DOHH2 (cell line): ENCODE measurements at regions not wholly inside any gene's neighbourhood (a gene's known extent, or its start where the extent isn't known, plus 50 kb on each side); places are given as distances from the start of the nearest gene placed in this dataset.

Source experiments
- H3F3A ChIP-seq: fragments of 200-600 bp; sonication (generic), shearing (Covaris generic); 2 replicates; pipeline ENCODE4 v1.6.0; 2016; ENCODE audit warnings: antibody characterized with exemption, mild to moderate bottlenecking; ENCODE audit not compliant: control insufficient read depth, insufficient read depth
- H3K27ac ChIP-seq: fragments of 200-600 bp; sonication (generic); 2 replicates; pipeline ENCODE4 v1.5.1; 2014; ENCODE audit warnings: low read depth, mild to moderate bottlenecking, low read length, moderate library complexity
- H3K27me3 ChIP-seq: fragments of 200-600 bp; sonication (generic); 2 replicates; pipeline ENCODE4 v1.6.1; 2014; ENCODE audit warnings: mild to moderate bottlenecking, low read length, mixed read lengths; ENCODE audit not compliant: control insufficient read depth
- H3K36me3 ChIP-seq: fragments of 200-600 bp; sonication (generic); 2 replicates; pipeline ENCODE4 v1.6.1; 2014; ENCODE audit warnings: mild to moderate bottlenecking, low read length, moderate library complexity, mixed read lengths; ENCODE audit not compliant: control insufficient read depth
- H3K4me1 ChIP-seq: fragments of 200-600 bp; sonication (generic); 2 replicates; pipeline ENCODE4 v1.6.1; 2014; ENCODE audit warnings: mild to moderate bottlenecking, low read length, mixed read lengths; ENCODE audit not compliant: control insufficient read depth
- H3K4me2 ChIP-seq: fragments of 200-600 bp; sonication (generic); 2 replicates; pipeline ENCODE4 v1.6.0; 2014; ENCODE audit warnings: mild to moderate bottlenecking, low read length, moderate library complexity
- H3K4me3 ChIP-seq: fragments of 200-600 bp; sonication (generic); 2 replicates; pipeline ENCODE4 v1.5.1; 2014; ENCODE audit warnings: mild to moderate bottlenecking, low read length, mixed read lengths
- H3K79me2 ChIP-seq: fragments of 200-600 bp; sonication (generic); 2 replicates; pipeline ENCODE4 v1.6.1; 2014; ENCODE audit warnings: mild to moderate bottlenecking, low read length, mixed read lengths; ENCODE audit not compliant: control insufficient read depth
- H3K9me2 ChIP-seq: fragments of 200-600 bp; sonication (generic); replicated peaks from 2 replicates; pipeline ENCODE4 v1.6.1; 2014; ENCODE audit warnings: mild to moderate bottlenecking, low read length, mixed read lengths; ENCODE audit not compliant: control insufficient read depth
- H3K9me3 ChIP-seq: fragments of 200-600 bp; sonication (generic); 2 replicates; pipeline ENCODE4 v1.6.1; 2014; ENCODE audit warnings: antibody characterized with exemption, low read length, mixed read lengths; ENCODE audit not compliant: control insufficient read depth, insufficient read depth
- H4K20me1 ChIP-seq: fragments of 200-600 bp; sonication (generic); 2 replicates; pipeline ENCODE4 v1.6.0; 2014; ENCODE audit warnings: low read depth, mild to moderate bottlenecking, antibody characterized with exemption, low read length, moderate library complexity; ENCODE audit not compliant: control insufficient read depth, insufficient read depth
- EZH2phosphoT487 ChIP-seq: fragments of 200-600 bp; sonication (generic); IDR thresholded peaks from 2 replicates; pipeline ENCODE4 v1.6.1; 2017; ENCODE audit warnings: borderline replicate concordance, mild to moderate bottlenecking, antibody characterized with exemption, low read length, moderate library complexity, mixed read lengths
- TF ChIP-seq, protein P1 (sequence below): fragments of 200-600 bp; sonication (generic); IDR thresholded peaks from one replicate; pipeline ENCODE4 v1.5.1; 2014; ENCODE audit warnings: antibody characterized with exemption, mild to moderate bottlenecking, low read depth, low read length; ENCODE audit not compliant: poor library complexity, severe bottlenecking

DNA sequence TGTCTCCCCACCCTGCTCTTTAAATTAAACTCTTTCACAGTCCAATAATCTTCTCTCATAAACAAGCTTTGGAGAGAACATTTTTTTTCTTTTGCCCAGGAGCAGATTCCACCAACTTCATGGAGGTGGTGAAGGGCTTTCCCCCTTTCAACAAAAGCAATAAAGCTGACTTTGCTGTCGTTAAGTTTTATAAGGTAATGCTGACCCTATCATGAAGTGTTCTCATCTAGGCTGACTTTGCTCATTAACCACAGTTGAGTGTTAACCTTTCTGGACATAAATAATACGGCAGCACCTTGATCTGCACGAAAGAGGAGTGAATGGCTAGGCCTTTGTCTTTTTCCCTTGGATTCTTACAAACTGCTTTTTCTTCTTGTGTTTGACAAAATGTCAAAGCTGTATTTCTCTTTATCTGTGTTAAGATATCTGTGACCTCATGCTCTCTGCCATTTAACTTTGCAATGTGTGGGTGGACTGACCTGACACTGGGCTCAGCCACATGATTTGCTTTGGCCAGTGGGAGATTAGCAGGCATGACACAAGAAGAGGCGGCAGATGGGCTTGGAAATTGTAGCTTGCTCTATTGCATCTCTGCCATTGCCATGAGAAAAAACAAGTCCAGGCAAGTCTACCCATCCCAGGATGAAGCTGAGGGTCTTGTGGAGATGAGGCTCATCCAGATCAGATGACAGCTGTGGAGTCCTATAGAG lies 470.9 kb upstream of the CCDC196 start:
- Histone ChIP-seq H3F3A (no peaks in the 10 kb centered on the region), H3K9me3 (no peaks in the 10 kb centered on the region), H3K79me2 (no peaks in the 10 kb centered on the region), H3K9me2 (no peaks in the 10 kb centered on the region), H3K27me3 (no peaks in the 10 kb centered on the region), H3K4me2 (no peak overlapping the region), H3K27ac (no peak overlapping the region), H3K4me3 (no peak overlapping the region), H3K36me3 (no peaks in the 10 kb centered on the region), H4K20me1 (no peaks in the 10 kb centered on the region), H3K4me1 (no peaks in the 10 kb centered on the region)
- TF ChIP-seq, protein P1, sequence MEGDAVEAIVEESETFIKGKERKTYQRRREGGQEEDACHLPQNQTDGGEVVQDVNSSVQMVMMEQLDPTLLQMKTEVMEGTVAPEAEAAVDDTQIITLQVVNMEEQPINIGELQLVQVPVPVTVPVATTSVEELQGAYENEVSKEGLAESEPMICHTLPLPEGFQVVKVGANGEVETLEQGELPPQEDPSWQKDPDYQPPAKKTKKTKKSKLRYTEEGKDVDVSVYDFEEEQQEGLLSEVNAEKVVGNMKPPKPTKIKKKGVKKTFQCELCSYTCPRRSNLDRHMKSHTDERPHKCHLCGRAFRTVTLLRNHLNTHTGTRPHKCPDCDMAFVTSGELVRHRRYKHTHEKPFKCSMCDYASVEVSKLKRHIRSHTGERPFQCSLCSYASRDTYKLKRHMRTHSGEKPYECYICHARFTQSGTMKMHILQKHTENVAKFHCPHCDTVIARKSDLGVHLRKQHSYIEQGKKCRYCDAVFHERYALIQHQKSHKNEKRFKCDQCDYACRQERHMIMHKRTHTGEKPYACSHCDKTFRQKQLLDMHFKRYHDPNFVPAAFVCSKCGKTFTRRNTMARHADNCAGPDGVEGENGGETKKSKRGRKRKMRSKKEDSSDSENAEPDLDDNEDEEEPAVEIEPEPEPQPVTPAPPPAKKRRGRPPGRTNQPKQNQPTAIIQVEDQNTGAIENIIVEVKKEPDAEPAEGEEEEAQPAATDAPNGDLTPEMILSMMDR: no peak
- TF ChIP-seq EZH2phosphoT487: no peak

DNA sequence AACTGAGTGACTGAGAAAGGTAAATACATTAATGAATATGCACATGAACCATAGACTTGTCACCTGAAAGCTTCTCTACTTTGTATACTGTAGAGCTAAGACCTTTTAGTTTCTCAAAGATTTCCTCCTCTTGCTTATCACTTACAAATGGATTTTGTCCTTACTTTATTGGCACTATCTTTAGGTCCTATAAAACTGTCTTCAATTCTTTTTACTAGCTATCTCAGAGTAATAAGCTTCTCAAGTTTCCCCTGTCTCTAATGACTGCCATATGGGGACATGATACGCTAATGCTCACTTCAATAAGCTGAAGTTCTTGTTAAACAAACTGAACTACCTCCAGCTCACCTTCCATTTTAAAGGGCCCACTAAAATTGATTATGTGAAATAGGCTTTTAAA lies 468.2 kb upstream of the CCDC196 start:
- no peak for TF ChIP-seq EZH2phosphoT487
- TF ChIP-seq, protein P1: no peak

DNA sequence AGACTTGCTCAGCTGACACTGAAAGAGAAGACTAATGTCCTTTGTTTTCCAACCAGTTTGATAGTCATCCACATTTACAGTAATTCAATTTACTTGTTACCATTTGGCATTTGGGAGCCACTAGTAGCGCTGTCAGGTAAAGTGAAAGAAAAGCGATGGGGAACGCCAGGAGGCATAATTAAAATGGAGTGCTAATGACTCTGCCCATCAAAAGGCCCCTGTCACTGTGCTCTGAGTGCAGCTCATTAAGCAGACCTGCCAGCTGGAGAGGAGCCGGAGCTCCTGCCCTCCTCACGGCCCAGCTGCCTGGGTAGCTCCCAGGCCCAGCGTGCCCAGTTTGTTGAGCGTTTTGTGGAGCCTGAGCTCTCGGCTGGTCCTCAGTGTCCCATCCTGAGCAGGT lies 463.6 kb upstream of the CCDC196 start:
- Histone ChIP-seq H3F3A (no peaks in the 10 kb centered on the region), H3K79me2 (no peaks in the 10 kb centered on the region)

More for the DNA sequence above, 468.2 kb upstream of the CCDC196 start:
- no peaks in the 10 kb centered on the region for H3K79me2 ChIP-seq
- no peaks in the 10 kb centered on the region for H4K20me1 ChIP-seq
- H3K27ac ChIP-seq: no peak overlapping the region
- no peaks in the 10 kb centered on the region for H3K9me2 ChIP-seq
- no peak overlapping the region for H3K4me3 ChIP-seq
- no peaks in the 10 kb centered on the region for H3K9me3 ChIP-seq
- no peaks in the 10 kb centered on the region for H3F3A ChIP-seq
- H3K27me3 ChIP-seq: no peaks in the 10 kb centered on the region
- H3K36me3 ChIP-seq: no peaks in the 10 kb centered on the region
- H3K4me1 ChIP-seq: no peaks in the 10 kb centered on the region
- H3K4me2 ChIP-seq: no peak overlapping the region

More for the DNA sequence above, 463.6 kb upstream of the CCDC196 start:
- Histone ChIP-seq H4K20me1 (no peaks in the 10 kb centered on the region), H3K4me3 (no peak overlapping the region), H3K9me3 (no peaks in the 10 kb centered on the region), H3K9me2 (no peaks in the 10 kb centered on the region), H3K4me2 (no peak overlapping the region), H3K27me3 (no peaks in the 10 kb centered on the region), H3K36me3 (no peaks in the 10 kb centered on the region), H3K27ac (no peak overlapping the region), H3K4me1 (no peaks in the 10 kb centered on the region)
- no peak for TF ChIP-seq EZH2phosphoT487
- TF ChIP-seq, protein P1: no peak
